DOHH2 (cell line): ENCODE measurements at regions not wholly inside any gene's neighbourhood (a gene's known extent, or its start where the extent isn't known, plus 50 kb on each side); places are given as distances from the start of the nearest gene placed in this dataset.

Experiments used
- H3F3A ChIP-seq: fragments of 200-600 bp; sonication (generic), shearing (Covaris generic); 2 replicates; pipeline ENCODE4 v1.6.0; 2016; ENCODE audit warnings: antibody characterized with exemption, mild to moderate bottlenecking; ENCODE audit not compliant: control insufficient read depth, insufficient read depth
- H3K27ac ChIP-seq: fragments of 200-600 bp; sonication (generic); 2 replicates; pipeline ENCODE4 v1.5.1; 2014; ENCODE audit warnings: low read depth, mild to moderate bottlenecking, low read length, moderate library complexity
- H3K27me3 ChIP-seq: fragments of 200-600 bp; sonication (generic); 2 replicates; pipeline ENCODE4 v1.6.1; 2014; ENCODE audit warnings: mild to moderate bottlenecking, low read length, mixed read lengths; ENCODE audit not compliant: control insufficient read depth
- H3K36me3 ChIP-seq: fragments of 200-600 bp; sonication (generic); 2 replicates; pipeline ENCODE4 v1.6.1; 2014; ENCODE audit warnings: mild to moderate bottlenecking, low read length, moderate library complexity, mixed read lengths; ENCODE audit not compliant: control insufficient read depth
- H3K4me1 ChIP-seq: fragments of 200-600 bp; sonication (generic); 2 replicates; pipeline ENCODE4 v1.6.1; 2014; ENCODE audit warnings: mild to moderate bottlenecking, low read length, mixed read lengths; ENCODE audit not compliant: control insufficient read depth
- H3K4me2 ChIP-seq: fragments of 200-600 bp; sonication (generic); 2 replicates; pipeline ENCODE4 v1.6.0; 2014; ENCODE audit warnings: mild to moderate bottlenecking, low read length, moderate library complexity
- H3K4me3 ChIP-seq: fragments of 200-600 bp; sonication (generic); 2 replicates; pipeline ENCODE4 v1.5.1; 2014; ENCODE audit warnings: mild to moderate bottlenecking, low read length, mixed read lengths
- H3K79me2 ChIP-seq: fragments of 200-600 bp; sonication (generic); 2 replicates; pipeline ENCODE4 v1.6.1; 2014; ENCODE audit warnings: mild to moderate bottlenecking, low read length, mixed read lengths; ENCODE audit not compliant: control insufficient read depth
- H3K9me2 ChIP-seq: fragments of 200-600 bp; sonication (generic); replicated peaks from 2 replicates; pipeline ENCODE4 v1.6.1; 2014; ENCODE audit warnings: mild to moderate bottlenecking, low read length, mixed read lengths; ENCODE audit not compliant: control insufficient read depth
- H3K9me3 ChIP-seq: fragments of 200-600 bp; sonication (generic); 2 replicates; pipeline ENCODE4 v1.6.1; 2014; ENCODE audit warnings: antibody characterized with exemption, low read length, mixed read lengths; ENCODE audit not compliant: control insufficient read depth, insufficient read depth
- H4K20me1 ChIP-seq: fragments of 200-600 bp; sonication (generic); 2 replicates; pipeline ENCODE4 v1.6.0; 2014; ENCODE audit warnings: low read depth, mild to moderate bottlenecking, antibody characterized with exemption, low read length, moderate library complexity; ENCODE audit not compliant: control insufficient read depth, insufficient read depth
- CTCF ChIP-seq: fragments of 200-600 bp; sonication (generic); IDR thresholded peaks from one replicate; pipeline ENCODE4 v1.5.1; 2014; ENCODE audit warnings: antibody characterized with exemption, mild to moderate bottlenecking, low read depth, low read length; ENCODE audit not compliant: poor library complexity, severe bottlenecking
- EZH2phosphoT487 ChIP-seq: fragments of 200-600 bp; sonication (generic); IDR thresholded peaks from 2 replicates; pipeline ENCODE4 v1.6.1; 2017; ENCODE audit warnings: borderline replicate concordance, mild to moderate bottlenecking, antibody characterized with exemption, low read length, moderate library complexity, mixed read lengths

GRCh38 chr11:70833011-70833410 is 419.4 kb downstream of the SHANK2 start:
- Histone ChIP-seq H3K27me3 (no peaks in the 10 kb centered on the region), H3K4me2 (no peak overlapping the region), H3K79me2 (no peaks in the 10 kb centered on the region), H3K36me3 (no peaks in the 10 kb centered on the region), H3K9me3 (no peaks in the 10 kb centered on the region), H3K27ac (no peak overlapping the region), H4K20me1 (no peaks in the 10 kb centered on the region), H3K4me1 (no peaks in the 10 kb centered on the region), H3K4me3 (no peak overlapping the region), H3K9me2 (no peaks in the 10 kb centered on the region), H3F3A (no peaks in the 10 kb centered on the region)
- TF ChIP-seq CTCF = no peak

GRCh38 chr11:70833554-70833953 is 418.8 kb downstream of the SHANK2 start:
- Histone ChIP-seq H4K20me1 (no peaks in the 10 kb centered on the region), H3K9me3 (no peaks in the 10 kb centered on the region), H3K79me2 (no peaks in the 10 kb centered on the region), H3K4me3 (no peak overlapping the region), H3K4me1 (no peaks in the 10 kb centered on the region), H3F3A (no peaks in the 10 kb centered on the region), H3K27ac (no peak overlapping the region), H3K4me2 (no peak overlapping the region), H3K27me3 (no peaks in the 10 kb centered on the region), H3K9me2 (no peaks in the 10 kb centered on the region), H3K36me3 (no peaks in the 10 kb centered on the region)
- TF ChIP-seq CTCF = no peak
- TF ChIP-seq EZH2phosphoT487 = no peak

GRCh38 chr11:70834277-70834940 is 418.0 kb downstream of the SHANK2 start:
- H3K4me3 ChIP-seq = no peak overlapping the region
- no peaks in the 10 kb centered on the region for H3K9me2 ChIP-seq
- H3K4me2 ChIP-seq = no peak overlapping the region
- no peaks in the 10 kb centered on the region for H3F3A ChIP-seq
- H3K27ac ChIP-seq = no peak overlapping the region
- no peaks in the 10 kb centered on the region for H3K36me3 ChIP-seq
- H3K27me3 ChIP-seq = no peaks in the 10 kb centered on the region
- no peaks in the 10 kb centered on the region for H3K4me1 ChIP-seq
- H3K79me2 ChIP-seq = no peaks in the 10 kb centered on the region
- TF ChIP-seq EZH2phosphoT487 (no peak), CTCF (no peak)
- no peaks in the 10 kb centered on the region for H4K20me1 ChIP-seq
- H3K9me3 ChIP-seq = no peaks in the 10 kb centered on the region
